ENCODE measurements at regions not wholly inside any gene's neighbourhood (a gene's known extent, or its start where the extent isn't known, plus 50 kb on each side); places are given as distances from the start of the nearest gene placed in this dataset.

DNA sequence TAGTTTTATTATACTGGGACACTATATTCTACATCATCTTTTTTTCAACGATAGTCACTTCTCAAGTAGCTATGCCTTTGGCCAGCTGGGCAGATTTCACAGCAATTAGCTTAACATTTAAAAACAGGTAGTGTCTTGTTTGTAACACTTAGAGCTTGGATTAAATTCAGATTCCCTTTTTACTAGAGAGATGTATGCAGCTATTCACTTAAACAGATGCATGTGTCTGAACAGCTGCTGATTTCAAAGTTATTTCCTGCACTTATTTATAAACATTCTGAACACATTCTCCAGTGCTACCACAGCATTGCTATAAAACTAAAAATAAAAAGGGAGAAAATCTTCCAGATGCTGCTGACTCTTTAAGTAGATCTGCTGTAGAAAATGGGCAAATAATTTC, 637.2 kb downstream of the POM121L12 start:
- dilution Hi-C loops (cut with MboI; ENCODE audit: extremely low pct_ligation_motif_present, low sequenced_read_pairs), result no loop called here
- BruUV-seq (replicated peaks), result no TSS peak
- Histone ChIP-seq H3K4me2 (ENCODE audit: insufficient read depth, low read length) (no peak overlapping the region), H3K9ac (replicated peaks; ENCODE audit: extremely low read depth, insufficient read depth, low read length) (no peak overlapping the region), H3K9me3 (replicated peaks; ENCODE audit: control insufficient read depth, insufficient read depth, low read length) (no peaks in the 10 kb centered on the region), H3K4me1 (ENCODE audit: control insufficient read depth, extremely low read depth, insufficient read depth, low read length) (no peaks in the 10 kb centered on the region), H3K36me3 (ENCODE audit: control insufficient read depth in 2 of 2, extremely low read depth in 1 of 2, insufficient read depth in 2 of 2, low read length in 2 of 2) (no peaks in the 10 kb centered on the region), H3K79me2 (ENCODE audit: control insufficient read depth, insufficient read depth, low read length) (no peaks in the 10 kb centered on the region), H3K27ac (ENCODE audit: insufficient read depth, low read depth, low read length) (no peak overlapping the region), H2AFZ (ENCODE audit: low read depth, low read length) (no peak overlapping the region), H3K27me3 (ENCODE audit: control insufficient read depth in 2 of 2, insufficient read depth in 2 of 2, low read length in 2 of 2) (no peaks in the 10 kb centered on the region), H4K20me1 (replicated peaks; ENCODE audit: control insufficient read depth, extremely low read depth, insufficient read depth, low read length) (no peaks in the 10 kb centered on the region), H3K4me3 (replicated peaks in 1 of 3; ENCODE audit: insufficient read depth in 1 of 3, low read depth in 1 of 3, low read length in 3 of 3) (no peak overlapping the region), H3K9me1 (replicated peaks; ENCODE audit: control insufficient read depth, extremely low read depth, insufficient read depth, low read length) (no peaks in the 10 kb centered on the region)
- POLR2A ChIA-PET, result no interaction called here
- intact Hi-C loops (cut with micrococcal nuclease), result no loop called here
- TF ChIP-seq MYC (IDR thresholded peaks at IDR 0.05; ENCODE audit: low read depth, low read length), result no peak
- TF ChIP-seq, protein P1, sequence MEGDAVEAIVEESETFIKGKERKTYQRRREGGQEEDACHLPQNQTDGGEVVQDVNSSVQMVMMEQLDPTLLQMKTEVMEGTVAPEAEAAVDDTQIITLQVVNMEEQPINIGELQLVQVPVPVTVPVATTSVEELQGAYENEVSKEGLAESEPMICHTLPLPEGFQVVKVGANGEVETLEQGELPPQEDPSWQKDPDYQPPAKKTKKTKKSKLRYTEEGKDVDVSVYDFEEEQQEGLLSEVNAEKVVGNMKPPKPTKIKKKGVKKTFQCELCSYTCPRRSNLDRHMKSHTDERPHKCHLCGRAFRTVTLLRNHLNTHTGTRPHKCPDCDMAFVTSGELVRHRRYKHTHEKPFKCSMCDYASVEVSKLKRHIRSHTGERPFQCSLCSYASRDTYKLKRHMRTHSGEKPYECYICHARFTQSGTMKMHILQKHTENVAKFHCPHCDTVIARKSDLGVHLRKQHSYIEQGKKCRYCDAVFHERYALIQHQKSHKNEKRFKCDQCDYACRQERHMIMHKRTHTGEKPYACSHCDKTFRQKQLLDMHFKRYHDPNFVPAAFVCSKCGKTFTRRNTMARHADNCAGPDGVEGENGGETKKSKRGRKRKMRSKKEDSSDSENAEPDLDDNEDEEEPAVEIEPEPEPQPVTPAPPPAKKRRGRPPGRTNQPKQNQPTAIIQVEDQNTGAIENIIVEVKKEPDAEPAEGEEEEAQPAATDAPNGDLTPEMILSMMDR (IDR thresholded peaks at IDR 0.05; ENCODE audit: extremely low read depth in 1 of 2, insufficient read depth in 1 of 2, low read depth in 1 of 2, low read length in 2 of 2), result no peak
- FAIRE-seq (no peak), DNase-seq (ENCODE audit: low read depth, low spot score) (no peak)
- CTCF ChIA-PET, result no interaction called here

DNA sequence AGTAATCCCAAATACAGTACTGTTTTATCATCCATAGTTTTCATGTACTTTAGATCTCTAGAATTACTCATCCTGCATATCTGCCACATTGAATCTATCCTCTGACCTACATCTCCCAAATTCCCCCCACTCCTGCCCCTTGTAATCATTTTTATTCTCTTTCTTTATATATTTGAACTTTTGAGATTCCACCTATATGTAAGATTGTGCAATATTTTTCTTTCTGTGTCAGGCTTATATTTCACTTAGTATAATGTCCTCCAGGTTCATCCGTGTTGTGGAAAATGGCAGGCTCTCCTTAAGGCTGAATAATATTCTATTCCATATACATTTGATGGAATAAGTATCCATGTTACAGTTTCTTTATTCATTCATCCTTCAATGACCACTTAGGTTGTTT, 640.4 kb downstream of the POM121L12 start:
- POLR2A ChIA-PET, result no interaction called here
- dilution Hi-C loops (cut with MboI; ENCODE audit: extremely low pct_ligation_motif_present, low sequenced_read_pairs), result no loop called here

More for the DNA sequence above, 640.4 kb downstream of the POM121L12 start:
- no peak overlapping the region for H3K9ac ChIP-seq (replicated peaks; ENCODE audit: extremely low read depth, insufficient read depth, low read length)
- H3K4me1 ChIP-seq (ENCODE audit: control insufficient read depth, extremely low read depth, insufficient read depth, low read length), result no peaks in the 10 kb centered on the region
- FAIRE-seq, result no peak
- H3K4me2 ChIP-seq (ENCODE audit: insufficient read depth, low read length), result no peak overlapping the region
- H3K79me2 ChIP-seq (ENCODE audit: control insufficient read depth, insufficient read depth, low read length), result no peaks in the 10 kb centered on the region
- H4K20me1 ChIP-seq (replicated peaks; ENCODE audit: control insufficient read depth, extremely low read depth, insufficient read depth, low read length), result no peaks in the 10 kb centered on the region
- no TSS peak for BruUV-seq (replicated peaks)
- no peak overlapping the region for H2AFZ ChIP-seq (ENCODE audit: low read depth, low read length)
- no peaks in the 10 kb centered on the region for H3K27me3 ChIP-seq (ENCODE audit: control insufficient read depth in 2 of 2, insufficient read depth in 2 of 2, low read length in 2 of 2)
- H3K9me3 ChIP-seq (replicated peaks; ENCODE audit: control insufficient read depth, insufficient read depth, low read length), result no peaks in the 10 kb centered on the region
- TF ChIP-seq POLR2A (IDR thresholded peaks at IDR 0.05; ENCODE audit: low read depth, low read length) (no peak), MYC (IDR thresholded peaks at IDR 0.05; ENCODE audit: low read depth, low read length) (no peak), EZH2 (IDR thresholded peaks at IDR 0.05; ENCODE audit: borderline replicate concordance, low read depth, low read length, severe bottlenecking) (no peak), JUN (IDR thresholded peaks at IDR 0.05; ENCODE audit: borderline replicate concordance, insufficient read depth, insufficient read length, low read depth) (no peak), GATA2 (IDR thresholded peaks at IDR 0.05; ENCODE audit: insufficient read depth, insufficient read length, low read depth, low read length) (no peak), POLR2AphosphoS5 (IDR thresholded peaks at IDR 0.05; ENCODE audit: insufficient read depth, low read depth, low read length) (no peak), FOS (IDR thresholded peaks at IDR 0.05; ENCODE audit: borderline replicate concordance, insufficient read depth, low read length) (no peak)
- TF ChIP-seq, protein P1 (IDR thresholded peaks at IDR 0.05; ENCODE audit: extremely low read depth in 1 of 2, insufficient read depth in 1 of 2, low read depth in 1 of 2, low read length in 2 of 2), result no peak
- TF ChIP-seq, protein P2, sequence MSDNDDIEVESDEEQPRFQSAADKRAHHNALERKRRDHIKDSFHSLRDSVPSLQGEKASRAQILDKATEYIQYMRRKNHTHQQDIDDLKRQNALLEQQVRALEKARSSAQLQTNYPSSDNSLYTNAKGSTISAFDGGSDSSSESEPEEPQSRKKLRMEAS (IDR thresholded peaks at IDR 0.05; ENCODE audit: insufficient read depth, insufficient read length), result no peak
- H3K36me3 ChIP-seq (ENCODE audit: control insufficient read depth in 2 of 2, extremely low read depth in 1 of 2, insufficient read depth in 2 of 2, low read length in 2 of 2), result no peaks in the 10 kb centered on the region
- CTCF ChIA-PET, result no interaction called here
- H3K4me3 ChIP-seq (replicated peaks in 1 of 3; ENCODE audit: insufficient read depth in 1 of 3, low read depth in 1 of 3, low read length in 3 of 3), result no peak overlapping the region
- H3K9me1 ChIP-seq (replicated peaks; ENCODE audit: control insufficient read depth, extremely low read depth, insufficient read depth, low read length), result no peaks in the 10 kb centered on the region
- H3K27ac ChIP-seq (ENCODE audit: insufficient read depth, low read depth, low read length), result no peak overlapping the region
- intact Hi-C loops (cut with micrococcal nuclease), result no loop called here
- DNase-seq (ENCODE audit: low read depth, low spot score), result no peak

All from endothelial cell of umbilical vein (primary cell).